Activated CD8-positive, alpha-beta memory T cell treated with anti-CD3 and anti-CD28 coated beads, Interleukin-2, amount 50 U/mL, for 4 hours (primary cell): ENCODE measurements at regions not wholly inside any gene's neighbourhood (a gene's known extent, or its start where the extent isn't known, plus 50 kb on each side); places are given as distances from the start of the nearest gene placed in this dataset.
"Not testable (repeated sequence)": the region's sequence is repeated elsewhere in the genome, so short reads cannot be mapped to it uniquely, and the experiment has no call there.

ENCODE experiments used
- DNase-seq: peaks from one replicate; pipeline ENCODE4 v3.0.0-alpha.2; 2020

DNA sequence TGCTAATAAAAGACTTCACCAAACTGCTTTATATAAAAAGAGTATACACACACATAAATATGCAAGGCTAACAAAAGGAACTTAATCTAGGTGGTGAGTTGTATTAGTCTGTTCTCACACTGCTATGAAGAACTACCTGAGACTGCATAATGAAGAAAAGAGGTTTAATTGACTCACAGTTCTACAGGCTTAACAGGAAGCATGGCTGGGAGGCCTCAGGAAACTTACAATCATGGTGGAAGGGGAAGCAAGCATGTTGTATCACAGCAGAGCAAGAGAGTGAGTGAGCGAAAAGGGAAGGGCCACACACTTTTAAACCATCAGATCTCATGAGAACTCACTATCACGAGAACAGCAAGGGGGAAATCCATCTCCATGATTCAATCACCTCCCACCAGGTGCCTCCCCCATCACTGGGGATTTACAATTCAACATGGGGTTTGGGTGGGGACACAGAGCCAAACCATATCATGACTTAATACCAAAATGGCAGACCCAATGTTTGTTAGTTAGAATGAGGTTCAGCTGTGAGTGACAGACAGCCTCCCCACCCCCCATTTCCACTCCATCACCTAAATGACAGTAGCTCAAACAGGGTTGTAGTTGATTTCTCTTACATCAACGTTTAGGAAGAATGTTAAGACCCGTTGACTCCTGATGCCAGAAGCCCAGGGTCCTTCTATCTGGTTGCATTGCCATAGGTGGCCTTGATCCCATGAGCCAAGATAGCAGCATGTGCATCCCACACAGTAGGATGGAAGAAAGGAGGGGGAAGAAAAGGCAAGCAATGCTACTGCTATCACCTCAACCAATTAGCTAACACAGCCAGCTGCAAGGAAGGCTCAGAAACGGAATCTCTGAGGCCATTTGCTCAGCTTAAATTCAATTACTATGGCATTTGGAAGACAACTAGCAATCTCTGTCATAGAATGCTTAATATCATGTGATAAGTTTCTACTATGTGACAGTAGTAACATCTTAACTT is 77.0 kb downstream of the CCDC71L start:
- DNase-seq = no peak

DNA sequence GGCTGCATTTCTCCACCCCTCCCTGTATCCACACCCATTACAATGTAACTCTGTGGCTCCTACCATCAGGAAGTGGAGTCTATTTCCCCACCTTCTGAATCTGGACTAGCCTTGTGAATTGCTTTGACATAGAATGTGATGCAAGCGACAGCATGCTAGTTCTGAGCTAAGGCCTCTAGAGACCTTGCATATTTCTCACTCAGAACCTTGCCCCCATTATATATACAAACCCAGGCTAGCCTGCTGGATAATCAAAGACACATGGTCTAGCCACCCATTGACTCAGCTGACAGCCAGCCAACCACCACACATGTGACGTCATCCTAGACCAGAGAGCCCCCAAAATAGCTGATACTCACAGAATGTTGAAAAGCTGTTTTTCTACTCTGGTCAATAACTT is 77.9 kb downstream of the CCDC71L start:
- no peak for DNase-seq

DNA sequence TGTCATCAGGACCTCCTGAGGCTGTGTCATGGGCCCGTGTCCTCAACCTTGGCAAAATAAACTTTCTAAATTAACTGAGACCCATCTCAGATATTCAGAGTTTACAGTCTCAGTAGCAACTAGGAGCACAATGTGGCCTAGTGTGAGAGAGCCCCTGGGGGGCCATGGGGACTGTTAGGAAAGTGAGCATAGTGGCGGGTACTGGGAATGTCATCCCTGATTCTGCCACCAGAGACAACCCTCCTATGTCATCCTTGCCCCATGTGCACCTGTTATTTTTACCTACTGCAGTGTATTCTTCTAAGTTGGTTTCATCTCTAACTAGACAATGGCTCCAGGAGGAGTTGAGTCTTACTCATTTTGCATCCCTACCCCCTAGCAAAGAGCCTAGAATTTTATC is 78.6 kb downstream of the CCDC71L start:
- no peak for DNase-seq

DNA sequence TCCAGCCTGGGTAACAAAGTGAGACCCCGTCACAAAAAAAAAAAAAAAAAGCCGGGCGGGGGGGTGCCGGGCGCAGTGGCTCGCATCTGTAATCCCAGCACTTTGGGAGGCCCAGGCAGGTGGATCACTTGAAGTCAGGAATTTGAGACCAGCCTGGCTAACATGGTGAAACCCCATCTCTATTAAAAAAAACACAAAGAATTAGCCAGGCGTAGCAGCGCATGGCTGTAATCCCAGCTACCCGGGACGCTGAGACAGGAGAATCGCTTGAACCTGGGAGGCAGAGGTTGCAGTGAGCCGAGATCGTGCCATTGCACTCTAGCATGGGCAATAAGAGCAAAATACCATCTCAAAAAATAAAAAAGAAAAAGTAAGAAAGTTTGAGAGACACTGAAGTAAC is 81.9 kb downstream of the CCDC71L start:
- DNase-seq = not testable (repeated sequence)

DNA sequence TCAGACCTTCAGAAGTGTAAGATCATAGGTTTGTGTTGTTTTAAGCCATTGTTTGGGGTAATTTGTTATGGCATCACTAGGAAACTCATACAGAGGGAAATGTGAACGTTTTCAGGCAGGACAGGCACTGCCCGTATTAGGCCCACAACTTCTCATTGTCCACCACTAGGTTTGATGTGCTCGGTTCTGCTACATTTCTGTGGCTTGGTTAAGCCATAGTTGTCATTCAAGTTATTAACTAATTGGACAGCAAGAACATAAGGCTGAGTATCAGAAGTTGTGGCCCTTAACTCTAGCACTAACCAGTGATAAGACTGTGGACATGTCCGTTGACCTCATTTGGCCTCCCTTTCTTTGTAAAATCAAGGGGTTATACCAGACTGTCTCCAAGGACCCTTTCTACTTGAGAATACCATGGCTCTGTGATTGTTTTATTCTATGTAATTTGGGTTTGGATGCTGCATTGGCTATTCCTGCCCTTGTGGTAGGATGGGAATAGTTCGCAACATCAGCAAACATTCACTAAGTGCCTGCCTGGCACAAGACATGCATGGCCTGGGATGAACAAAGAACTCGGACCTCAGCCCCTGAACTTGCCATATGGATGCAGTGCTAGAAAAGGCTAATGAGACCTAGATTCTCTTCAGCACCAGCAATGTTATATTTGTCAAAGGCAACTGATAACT is 85.7 kb downstream of the CCDC71L start:
- DNase-seq = no peak

DNA sequence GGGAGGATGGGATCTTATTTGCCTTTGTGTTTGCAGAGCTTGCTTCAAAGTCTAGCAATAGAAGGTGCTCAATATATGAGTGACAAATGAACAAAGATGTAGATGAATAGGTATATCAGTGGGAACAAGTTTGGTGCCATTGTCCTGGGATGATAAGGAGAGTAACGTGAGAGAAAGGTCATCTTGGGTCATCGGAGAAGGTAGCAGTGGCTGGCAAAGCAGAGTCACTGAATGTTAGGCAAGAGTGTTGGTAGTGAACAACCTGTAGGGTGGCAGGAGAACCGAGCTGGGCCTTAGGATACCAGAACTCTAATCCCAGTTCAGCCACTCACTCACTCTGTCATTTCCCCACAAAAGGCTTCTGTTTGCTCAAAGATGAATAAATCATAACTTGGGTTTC is 87.2 kb downstream of the CCDC71L start:
- no peak for DNase-seq

DNA sequence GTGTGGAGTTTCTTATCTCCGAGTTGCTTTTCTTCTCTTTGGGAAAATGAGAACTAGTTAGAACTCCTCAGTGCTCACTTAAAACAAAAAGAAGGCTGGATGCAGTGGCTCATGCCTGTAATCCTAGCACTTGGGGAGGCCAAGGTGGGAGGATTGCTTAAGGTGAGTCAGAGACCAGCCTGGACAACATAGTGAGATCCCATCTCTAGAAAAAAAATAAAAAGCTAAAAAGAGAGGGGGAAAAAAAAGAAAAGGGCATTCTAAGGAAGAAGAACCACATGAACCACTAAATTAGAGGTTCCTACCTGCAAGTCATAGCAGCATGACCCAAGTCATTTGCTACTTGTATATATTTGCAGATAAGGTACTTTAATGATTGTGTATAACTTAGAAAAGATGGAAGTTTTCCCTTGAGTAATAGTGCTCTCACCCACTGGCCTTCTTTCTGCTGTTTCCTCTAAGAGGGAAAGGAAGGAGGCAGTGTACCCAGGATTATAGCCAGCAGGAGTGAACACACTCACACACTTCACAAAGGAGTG is 87.8 kb downstream of the CCDC71L start:
- DNase-seq = no peak

DNA sequence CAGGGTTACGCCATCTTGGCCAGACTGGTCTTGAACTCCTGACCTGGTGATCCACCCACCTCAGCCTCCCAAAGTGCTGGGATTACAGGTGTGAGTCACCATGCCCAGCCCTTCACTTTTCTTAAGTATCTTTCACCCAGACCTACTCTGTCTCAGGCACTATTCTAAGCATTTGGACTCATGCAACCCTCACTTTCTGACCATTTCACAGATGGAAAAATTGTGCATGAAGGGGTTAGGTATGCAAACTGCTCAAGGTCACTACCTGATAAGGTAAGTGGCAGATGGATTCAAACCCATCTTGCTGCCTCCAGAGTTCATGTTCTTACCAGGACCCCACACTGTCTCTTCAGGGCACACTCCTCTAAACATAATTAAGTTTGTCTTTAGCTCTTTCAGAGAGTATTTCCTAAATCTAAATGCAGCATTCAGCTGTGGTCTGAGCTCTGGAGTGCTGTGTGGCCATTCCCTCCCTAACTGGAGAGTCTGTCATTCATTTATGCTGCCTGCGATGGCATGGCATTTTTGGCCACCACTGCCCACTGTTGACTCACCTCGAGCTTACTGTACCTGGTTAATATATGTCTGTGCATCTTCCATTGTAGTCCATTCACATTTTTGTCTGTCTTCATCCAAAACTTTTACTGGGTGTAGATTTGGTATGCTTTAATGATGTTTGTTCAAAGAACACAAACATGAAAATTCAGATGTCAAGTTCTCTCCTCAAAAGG is 88.4 kb downstream of the CCDC71L start:
- no peak for DNase-seq

DNA sequence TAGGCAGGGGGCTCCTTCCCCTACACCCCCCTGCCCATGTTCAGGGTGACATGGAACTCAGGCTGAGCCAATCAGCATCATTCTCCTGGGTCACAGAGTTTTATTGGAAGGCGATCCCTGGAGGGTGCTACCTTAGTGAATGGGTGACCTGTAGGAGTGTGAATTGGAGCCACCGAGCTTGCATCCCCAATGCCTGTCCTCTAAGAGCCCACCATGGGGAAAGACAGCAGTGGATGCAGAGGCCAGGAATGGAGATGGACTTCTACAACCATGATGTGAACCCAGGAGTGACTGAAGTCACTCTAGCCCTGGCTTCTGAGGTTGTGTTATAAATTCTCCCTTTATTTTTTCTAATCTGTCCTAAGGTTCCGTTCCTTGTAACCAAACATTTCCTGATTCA is 89.4 kb downstream of the CCDC71L start:
- DNase-seq = no peak

DNA sequence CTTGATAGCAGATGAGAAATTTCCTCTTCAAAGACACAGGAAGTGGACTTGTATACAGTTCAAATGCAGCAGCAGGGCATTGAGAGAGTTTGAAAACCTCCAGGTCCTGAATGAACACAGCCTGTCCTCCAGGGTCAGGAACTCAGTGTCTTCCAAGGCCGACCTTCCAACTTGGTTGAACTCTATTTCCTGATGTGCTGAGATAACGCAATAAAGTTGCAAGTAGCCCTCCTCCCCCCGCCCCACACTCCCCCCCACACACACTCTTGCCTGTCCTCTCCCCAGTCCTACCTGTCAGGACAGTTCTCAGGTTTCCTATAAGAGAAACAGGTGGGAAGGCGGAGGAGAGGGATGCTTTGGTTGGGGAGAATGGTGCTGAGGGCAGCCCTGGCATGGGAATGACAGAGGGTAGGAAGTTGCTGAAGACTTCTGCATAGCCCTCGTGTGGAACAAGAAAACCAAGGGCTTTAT is 90.0 kb downstream of the CCDC71L start:
- no peak for DNase-seq

DNA sequence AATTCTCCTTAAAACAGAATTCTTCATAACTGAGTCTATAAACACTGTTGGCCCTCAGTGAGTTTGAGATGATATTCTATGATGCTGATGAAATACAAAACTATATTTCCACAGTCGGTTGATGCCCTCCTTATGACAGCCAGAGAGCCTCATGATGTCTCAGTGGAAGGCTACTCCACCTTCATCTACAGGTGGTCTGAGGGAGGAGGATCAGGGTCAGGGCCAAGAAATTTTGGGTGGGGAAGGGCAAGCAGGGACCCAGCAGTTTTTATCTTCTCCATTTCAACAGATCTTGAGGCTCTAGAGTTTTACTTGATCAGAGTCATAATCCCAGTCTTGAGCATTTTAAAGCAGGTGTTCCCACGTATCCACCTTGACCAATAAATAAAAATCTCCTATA is 90.8 kb downstream of the CCDC71L start:
- DNase-seq = no peak

DNA sequence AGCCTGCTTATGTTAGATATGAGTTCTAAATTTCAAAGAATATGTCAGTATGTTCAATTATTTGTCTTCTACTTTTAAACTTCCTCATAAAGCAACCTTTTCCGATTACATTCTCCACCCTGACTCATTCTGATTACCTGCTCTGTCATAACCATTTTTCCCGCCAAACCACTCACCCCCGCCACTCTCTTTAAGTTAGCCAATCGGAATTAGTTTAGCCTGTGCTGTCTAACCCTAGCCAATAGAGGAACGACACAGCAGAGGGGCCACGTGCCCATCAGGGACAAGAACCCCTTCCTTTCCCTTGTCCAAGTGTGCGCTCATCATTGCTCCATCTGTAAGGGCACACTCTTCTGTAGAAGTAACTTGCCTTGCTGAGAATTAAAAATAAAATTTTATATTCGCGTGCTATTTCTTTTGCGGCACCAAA is 91.4 kb downstream of the CCDC71L start:
- no peak for DNase-seq

DNA sequence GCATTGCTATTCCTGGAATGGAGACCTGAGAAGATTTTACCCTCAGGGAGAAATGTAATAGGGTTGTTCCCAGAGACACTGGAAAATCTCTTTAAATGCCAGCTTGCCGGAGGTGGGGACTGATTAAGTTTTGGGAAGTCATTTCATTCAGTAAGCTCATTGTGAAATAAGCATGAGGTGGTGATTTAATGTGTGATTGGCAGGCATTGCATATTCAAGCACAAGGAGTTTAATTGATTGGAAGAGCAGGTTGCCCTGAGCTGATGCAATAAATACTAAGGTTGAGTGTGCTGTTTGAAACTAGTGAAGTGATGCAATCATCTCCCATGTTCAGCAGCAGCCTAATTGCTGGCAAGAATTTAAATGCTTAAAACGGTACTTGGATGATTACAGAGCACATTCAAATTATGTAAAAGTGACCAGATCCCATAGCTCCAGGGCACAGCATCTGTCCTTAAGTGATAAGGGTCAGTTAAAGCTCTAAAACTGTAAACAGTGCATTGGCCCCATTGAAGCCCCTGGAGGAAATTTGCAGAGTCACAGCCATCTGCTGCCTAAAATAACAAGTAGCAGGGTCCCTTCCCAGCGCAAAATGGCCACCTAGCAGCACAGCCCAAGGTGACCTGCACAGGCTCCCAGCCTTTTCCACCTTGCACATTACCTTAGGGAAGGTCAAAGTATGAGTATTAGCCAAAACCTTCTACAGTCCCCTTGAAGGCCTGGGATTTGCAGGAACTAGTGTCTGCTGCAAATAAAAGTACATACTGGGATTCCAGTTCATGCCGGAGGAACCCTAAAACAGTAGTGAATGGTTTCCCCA is 92.1 kb downstream of the CCDC71L start:
- DNase-seq = no peak

DNA sequence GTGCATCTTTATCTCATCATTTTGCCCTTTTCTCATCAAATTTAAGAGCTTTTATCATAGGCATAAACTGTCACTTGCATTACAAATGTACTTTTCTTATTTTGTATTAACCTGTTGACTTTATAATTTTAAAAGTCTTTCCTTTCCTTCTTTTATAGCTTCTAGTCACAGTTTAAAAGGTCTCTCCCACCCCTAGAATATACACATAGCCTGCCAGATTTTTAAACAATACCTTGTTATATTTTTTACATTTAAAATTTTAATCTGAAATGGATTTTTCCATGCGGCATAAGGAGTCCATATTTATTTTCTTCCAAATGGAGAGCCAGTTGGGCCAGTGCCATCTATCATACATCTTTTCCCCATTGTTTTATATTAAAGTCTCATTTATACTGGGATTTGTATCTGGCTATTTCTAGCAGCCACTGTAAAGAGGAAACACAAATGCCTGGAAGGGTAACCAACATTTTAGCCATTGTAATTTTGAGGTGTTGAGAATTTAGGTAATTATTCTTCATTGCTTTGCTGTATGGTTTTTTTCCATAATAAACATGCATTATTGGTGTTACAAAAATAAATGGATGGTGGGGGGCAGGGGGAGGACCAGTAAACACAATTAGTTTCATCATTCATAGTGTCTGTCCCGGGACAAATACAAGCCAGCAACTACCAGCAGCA is 92.8 kb downstream of the CCDC71L start:
- no peak for DNase-seq

DNA sequence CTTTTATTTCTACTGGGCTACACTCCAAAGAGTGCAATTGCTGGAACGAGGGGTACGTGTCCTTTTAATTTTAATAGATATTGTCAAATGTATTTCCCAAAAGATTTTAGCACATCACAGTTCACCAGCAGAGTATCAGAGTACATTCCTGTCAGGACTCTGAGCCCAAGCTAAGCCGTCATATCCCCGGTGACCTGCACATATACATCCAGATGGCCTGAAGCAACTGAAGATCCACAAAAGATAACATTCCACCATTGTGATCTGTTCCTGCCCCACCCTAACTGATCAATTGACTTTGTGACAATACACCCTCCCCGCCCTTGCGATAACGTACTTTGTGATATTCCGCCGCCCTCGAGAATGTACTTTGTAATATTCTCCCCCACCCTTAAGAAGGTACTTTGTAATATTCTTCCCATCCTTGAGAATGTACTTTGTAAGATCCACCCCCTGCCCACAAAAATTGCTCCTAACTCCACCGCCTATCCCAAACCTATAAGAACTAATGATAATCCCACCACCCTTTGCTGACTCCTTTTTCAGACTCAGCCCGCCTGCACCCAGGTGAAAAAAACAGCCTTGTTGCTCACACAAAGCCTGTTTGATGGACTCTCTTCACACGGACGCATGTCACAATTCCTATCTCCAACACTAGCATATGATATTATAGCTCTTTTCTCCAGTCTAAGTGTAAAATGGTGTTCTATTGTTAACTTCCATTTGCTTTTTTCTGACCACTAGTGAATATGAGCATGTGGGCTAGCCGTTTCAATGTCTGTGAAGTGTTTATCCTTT is 93.6 kb downstream of the CCDC71L start:
- not testable (repeated sequence) for DNase-seq

DNA sequence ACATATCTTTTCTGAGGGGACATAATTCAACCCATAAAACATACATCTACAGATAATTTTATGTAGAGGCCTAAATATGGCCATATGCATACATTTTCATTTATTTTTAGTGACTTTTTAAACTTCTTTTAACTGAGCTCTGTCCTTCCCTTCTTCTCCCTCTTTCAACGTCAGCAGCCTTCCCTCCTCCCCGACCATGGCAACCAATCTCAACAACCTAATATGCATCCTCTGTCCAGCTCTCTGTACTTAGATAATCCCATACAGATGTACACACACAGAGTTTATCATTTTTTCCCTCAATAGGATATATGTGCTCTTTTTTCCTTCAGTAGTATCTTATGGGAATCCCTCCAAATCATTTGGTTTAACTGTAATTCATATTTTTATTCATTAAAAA is 94.3 kb downstream of the CCDC71L start:
- no peak for DNase-seq

DNA sequence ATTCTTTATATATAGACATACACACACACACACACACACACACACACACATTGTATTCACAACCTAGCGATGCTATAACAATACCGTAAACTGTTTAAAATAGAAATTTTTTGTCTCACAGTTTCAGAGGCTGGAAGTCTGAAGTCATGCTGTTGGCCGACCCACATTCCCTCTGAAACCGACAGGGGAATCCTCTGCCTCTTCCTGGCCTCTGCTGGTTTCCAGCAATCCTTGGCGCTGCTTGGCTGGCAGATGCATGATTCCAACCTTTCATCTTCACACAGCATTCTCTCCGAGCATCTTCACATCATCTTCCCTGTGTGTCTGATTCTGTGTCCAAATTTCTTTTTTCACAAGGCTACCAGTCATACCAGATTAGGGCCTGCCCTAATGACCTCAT is 94.8 kb downstream of the CCDC71L start:
- no peak for DNase-seq

DNA sequence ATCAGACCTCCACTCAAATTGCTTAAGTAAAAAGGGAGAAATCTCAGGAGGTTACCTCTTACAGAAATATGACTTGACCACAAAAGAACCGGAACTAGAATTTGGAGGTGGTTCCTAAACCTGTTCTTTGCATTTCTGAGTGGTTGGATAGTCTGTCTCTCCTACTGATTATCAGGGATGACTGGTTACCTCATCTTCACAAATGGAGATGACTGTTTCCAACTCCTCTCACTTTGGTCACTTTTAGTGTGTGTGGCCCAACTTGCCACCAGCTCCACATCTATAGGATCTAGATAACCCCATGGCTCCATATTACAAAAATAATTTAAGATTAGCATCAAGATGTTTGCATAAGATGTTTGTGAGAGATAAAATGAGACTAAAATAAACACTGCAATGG is 95.5 kb downstream of the CCDC71L start:
- no peak for DNase-seq

DNA sequence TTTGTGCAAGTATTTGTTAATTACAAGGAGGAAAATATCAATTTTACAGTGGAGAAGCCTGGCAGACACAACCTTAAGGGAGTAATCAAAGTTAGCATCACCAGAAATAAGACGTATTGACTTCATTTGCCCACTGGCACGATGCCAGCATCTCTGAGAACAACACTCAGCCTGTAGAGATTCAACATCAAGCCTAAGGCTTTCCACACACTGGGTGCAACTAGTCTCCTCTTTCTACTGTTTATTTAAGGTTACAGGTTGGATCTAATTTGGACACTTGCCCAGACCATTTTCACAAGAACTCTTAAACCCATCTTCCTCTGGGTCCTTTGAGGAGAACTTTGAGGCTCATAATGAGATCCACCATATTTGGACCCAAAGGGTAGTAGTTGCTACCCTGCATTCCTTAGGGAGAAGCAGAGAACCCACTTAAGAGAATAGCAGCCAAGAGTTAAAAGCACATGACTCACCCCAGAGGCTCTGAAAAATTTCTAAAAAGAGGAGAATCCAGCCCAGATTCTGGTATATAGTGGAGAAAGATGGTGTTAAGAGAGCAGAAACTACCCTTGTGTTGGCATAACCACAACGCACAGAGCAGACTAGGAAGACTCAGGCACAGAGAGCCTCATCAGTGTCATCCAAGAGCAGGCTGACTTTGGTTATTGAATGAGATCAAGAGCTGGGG is 97.3 kb downstream of the CCDC71L start:
- no peak for DNase-seq
